HG03108 (cell line): ENCODE measurements at regions not wholly inside any gene's neighbourhood (a gene's known extent, or its start where the extent isn't known, plus 50 kb on each side); places are given as distances from the start of the nearest gene placed in this dataset.
A peak's percentile ranks its signal among the peaks of the same experiment; 100 is the strongest.

Experiments
- ATAC-seq: cut with Tn5 transposase; IDR thresholded peaks from one replicate; pipeline ENCODE4 v1.9.1; 2021; ENCODE audit warnings: moderate library complexity; ENCODE audit not compliant: unreplicated experiment

DNA sequence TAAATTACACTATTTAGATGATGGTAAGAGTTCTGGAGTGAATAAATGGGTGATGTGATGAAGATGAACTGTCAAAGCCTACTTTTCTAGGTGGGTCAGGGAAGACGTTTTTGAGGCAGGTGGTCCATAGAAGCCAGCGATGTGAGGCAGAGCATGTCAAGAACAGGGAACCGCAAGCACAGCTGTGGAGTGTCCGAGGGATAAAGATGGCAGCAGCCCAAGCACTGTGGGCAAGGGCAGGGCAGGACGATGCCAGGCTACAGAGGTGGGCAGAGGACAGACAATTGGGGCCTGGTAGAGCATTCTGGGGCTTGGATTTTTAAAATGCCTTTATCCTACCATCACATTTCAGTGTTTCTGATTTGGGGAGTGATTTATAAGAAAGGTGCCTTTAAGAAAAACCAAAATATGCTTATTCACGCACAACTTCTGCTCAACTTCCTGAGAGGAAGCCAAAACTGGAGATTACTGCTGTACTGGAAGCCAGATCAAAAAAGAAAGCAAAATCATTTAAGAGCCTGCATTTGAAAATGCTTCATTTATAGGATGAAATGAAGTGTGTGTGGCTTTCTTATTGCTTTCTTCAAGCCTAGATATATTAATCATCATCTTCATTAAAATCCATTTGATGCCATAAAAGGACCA lies 119.0 kb upstream of the WDR17 start:
- ATAC-seq, result no peak

DNA sequence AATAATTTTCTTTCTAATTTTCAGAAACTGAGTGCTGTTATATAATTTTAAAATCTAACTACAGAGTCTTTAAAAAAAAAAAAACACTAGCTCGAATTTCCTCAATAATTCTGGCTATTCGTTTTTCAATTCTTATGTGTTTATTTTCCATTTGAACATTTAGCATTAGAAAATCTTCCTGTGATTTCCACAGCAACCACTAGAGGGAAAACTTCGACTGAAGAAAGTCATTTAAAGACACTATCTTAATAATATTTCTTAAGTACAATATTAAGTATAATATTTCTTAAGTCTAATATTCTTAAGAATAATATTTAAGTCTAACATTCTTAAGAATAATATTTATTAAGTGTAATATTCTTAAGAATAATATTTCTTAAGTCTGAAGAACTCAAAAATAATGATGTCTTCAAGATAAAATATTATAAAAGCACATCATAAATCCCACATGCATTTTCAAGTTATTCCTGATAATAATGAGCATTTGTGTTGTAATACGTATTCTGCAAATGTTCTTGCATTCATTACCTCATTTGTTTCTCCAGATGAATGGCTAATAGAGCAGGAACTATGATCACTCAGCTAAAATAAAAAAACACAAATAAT lies 118.4 kb upstream of the WDR17 start:
- no peak for ATAC-seq

DNA sequence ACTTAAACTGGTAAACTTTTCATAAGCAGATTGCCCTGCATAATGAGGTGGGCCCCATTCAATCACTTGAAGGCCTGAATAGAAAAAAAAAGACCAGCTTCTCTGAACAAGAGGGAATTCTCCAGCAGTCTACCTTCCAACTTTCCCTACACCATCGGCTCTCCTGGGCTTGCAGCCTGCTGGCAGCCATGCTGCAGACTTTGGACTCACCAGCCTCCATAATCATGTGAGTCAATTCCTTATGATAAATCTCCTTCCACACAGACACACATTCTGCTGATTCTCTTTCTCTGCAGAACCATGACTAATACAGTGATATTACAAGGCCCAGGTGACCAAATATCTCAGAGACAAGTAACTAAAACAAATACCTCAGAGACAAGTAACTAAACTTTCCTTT lies 113.8 kb upstream of the WDR17 start:
- no peak for ATAC-seq

DNA sequence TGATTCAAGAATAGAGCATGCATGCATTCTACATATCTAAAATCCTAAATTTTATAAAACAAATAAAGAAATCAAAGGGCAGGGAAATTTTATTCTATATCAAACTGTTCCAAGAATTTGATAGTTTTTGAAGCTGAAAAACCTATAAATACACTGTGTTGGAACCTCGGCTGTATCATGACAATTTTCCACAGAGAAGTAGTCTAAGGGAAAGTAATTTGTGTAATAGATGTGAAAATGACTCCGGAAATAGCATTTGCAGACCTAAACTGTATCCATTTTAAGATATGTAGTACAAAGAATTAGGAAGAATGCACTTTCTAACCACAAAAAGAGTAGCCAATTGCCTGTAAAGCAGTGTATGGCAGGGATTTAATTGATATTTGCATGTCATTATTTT lies 112.5 kb upstream of the WDR17 start:
- no peak for ATAC-seq

DNA sequence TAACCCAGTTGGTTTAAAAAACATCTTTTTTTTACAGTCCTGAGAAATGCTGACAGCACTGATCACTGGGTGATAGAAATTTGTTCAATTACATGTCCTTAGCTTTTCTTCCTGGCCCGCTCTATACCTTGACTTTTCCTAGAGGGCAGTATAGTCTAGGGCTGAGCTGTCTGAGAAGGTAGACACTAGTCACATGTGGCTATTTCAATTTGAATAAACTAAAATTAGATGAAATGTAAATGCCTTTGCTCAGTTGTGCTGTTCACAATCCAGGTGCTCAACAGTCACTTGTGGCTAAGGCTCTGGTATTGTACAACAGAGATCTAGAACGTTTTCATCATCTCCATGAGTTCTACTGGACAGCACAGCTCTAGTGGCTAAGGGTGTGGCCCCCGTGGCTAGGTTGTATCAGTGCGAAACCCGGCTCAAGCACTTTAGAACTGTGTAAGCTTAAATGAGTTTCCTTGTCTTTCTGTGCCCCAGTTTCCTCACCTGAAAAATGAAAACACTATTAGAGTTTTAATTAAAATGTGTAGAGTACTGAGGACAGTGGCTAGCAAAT lies 111.6 kb upstream of the WDR17 start:
- ATAC-seq, result no peak

DNA sequence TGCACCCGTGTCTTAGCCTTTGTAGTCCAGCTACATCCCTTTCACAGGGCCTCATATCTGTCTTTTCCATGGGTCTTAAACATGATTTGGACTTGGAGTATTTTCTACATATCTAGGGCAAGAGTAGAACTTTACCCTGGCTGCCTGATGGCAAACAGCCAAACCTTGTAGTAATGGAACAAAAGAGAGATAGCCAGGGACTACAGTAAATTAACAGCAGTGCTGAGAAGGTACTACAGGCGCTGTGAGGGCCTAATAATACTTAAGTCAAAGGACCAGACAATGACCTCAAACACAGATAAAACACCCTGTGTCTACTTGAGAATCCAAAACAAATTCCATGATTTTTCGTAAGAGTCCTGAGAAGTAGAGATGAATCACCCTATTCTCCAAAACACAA lies 111.0 kb upstream of the WDR17 start:
- ATAC-seq, result no peak

DNA sequence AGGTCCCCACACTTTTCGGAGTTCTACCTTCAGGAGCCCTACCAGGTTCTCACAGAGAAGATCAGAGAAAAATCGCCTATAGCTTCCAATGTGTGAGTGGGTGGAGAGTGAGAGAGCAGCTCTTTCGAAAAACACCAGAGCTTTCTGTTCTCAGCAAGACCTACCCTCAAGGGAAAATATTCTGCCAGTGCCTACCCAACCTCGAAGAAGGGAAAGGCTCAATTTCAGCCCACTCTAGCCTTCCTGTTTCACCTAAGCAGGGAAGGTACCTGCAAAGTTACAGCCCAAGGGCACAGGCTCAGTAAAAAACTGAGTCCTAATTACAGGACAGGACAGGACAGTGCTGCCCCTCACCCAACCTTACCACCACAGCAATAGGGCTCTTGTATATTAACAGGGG lies 104.0 kb upstream of the WDR17 start:
- peak; percentile 79 for ATAC-seq

DNA sequence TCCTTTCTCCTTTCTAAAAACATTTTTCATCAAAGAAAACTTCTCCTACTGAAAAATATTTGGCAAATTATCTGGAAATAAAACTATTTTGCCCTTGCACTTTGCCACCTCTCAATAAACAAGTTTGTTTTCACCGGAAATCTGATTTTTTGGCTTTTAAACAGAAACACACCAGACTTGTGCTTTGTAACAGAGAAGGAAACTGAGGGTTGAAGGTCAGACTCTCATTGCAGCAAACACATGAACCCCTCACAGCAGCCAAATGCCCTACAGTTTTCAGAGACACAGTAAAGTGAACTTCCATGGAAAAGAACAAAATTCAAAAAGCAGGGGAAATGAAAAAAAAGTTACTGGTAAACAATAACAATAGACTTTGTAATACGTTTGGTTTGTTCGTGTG lies 95.6 kb upstream of the WDR17 start:
- no peak for ATAC-seq

DNA sequence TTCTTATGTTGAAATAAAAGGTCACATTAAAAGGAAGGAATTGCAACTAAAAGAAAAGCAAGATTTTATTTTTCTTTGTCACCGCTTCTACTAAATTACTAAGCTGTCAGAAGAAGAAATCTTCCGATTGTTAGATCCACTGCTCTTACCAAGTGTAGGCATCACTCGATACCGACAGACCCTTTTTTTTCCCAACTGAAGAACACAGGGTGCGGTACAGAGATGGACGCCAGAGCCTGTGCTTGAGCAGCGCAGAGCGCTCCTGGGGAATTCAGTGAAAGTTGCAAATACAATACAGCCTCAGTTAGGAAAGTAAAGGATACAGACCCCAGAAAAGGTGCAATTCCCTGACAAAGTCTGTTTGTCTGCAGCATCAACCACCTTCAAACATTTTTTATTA lies 94.9 kb upstream of the WDR17 start:
- no peak for ATAC-seq

DNA sequence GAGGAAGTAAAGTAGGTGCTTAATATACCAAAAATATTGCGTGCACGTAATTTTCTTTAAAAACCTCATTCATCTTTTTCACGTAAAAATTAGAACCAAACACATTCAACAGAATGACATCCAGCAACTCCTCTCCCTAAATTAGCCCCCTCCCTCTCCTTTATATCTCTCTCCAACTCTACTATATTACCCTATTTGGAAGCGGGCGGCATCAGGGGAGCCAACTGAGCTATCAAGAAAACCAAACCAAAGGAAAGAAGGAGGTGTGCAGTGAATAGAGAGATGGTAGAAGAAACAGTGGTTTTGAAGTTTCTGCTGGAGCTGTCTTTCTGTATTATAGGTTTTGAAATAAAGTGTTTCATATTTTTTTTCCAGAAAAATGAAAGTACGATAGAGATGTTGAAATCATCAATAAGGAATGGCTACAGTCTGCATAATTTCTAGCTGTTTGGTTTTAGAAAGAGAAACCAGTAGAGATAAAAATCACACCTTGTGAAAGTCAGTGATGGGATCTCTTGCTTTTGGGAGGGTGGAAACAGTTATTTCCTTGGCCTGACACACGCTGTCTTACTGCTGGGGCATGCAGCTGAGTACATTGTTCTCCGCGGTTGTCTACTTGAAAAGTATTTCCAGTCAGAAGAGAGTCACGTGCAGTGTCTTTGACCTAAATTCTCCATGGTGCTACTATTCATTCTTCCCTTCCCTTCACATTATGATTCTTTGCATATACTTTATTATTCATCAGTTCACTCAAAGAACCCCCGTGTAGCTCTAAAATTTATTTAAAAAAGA lies 94.1 kb upstream of the WDR17 start:
- ATAC-seq, result no peak

DNA sequence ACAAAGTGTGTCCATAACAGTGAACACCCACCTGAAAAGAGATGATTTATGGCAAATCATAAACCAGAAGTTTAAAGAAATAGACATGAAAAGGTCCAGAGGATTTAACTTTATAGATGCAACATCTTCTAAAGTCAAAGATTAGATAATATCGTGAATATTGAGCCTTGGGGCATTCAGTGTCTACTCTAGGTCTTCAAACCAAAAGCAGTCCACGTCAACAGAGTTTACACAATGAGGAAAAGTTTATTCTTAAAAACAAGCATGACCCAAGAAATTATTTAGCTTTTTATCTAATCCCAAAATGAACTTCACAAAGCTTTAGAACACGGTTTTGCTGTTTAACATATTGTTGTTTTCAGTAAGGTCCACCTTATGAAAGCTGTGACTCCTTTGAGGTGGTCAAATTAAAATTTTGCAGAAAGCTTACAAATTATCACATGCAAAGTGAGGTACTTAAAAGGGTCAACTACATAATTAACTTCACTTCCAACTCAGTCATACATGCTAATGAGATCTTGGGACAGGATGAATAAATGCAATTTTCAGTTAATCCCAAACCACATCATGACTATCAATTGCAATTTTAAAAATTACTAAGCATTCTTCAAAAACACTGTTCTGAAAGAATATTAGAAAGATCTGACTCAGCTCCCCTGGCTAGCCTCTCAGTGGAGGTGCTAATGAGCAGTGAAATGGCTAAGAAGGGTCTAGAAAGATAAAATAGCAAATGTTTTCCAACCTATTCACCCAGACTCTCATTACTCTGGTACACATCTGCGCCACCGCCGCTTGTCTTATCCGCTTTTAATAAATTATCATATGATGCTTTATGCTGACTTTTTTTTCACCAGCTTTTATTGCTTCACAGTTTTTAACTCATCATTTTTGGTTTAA lies 92.4 kb upstream of the WDR17 start:
- ATAC-seq, result no peak

DNA sequence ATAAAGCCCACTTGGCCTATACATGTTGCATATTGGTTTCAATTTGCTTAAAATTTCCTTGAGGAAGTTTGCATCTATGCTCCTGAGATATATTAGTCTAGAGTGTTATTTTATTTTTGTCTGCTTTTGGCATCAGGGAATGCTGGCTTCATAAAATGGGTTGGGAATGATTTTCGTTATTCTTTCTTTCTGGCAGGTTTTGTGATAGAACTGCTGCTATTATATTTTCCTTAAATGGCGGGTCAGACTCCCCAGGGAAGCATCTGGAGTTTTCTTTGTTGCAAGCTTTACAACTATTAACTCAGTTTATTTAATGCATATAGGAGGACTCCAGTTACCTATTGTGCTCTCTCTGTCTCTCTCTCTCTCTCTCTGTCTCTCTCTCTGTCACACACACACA lies 82.0 kb upstream of the WDR17 start:
- ATAC-seq, result no peak

DNA sequence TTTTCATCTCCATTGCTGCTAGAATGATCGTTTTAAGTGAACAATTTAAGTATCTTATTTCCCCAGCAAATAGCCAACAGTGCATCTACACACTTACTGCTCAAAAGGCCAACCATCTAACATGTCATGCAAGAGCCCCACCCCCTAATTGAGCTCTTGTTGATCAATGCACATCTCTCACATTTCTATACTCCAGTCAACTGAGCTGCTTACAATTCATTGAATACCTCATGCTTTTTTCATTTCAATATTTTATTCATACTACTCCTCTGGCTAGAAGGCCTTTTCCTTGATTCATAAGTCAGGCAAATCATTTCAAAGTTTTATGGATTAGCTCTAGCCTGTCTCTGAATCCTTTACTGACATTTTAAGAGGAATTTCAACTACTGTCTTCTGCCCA lies 79.0 kb upstream of the WDR17 start:
- no peak for ATAC-seq

DNA sequence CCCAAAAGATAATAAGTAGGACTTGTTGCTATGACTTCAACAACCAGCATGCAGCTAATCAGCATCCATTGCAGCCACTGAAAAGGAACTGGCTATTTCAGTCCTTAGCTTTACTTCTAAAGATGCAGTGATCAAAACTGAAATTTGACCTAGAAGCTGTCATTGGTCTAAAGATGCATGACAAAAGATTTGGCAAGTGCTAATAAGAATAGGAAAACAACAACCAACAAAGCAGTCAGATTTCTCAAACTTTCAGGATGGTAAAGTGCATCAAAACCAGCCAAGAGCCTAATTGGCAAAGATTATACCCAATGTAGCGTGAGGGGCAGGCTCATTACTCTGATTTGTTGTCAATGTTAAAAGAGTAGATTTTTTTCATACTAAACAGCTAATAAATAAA lies 77.1 kb upstream of the WDR17 start:
- no peak for ATAC-seq

DNA sequence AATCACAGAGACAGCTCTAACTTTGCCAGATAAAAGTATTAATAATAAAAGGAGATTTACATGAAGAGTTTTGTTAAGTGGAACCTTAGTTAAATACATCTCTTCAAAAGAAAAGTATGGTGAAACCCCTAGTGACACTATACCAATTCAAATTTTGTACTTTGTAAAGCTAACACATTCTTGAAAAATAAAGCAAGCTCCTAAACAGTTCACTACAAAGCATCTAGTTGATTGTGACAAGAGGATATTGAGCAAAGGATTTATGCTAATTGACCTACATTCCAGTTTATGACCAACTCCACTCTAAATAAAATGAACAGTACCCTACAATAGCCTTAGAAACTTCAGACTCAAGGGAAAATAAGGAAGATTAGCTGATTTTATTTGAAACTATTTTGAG lies 69.4 kb upstream of the WDR17 start:
- no peak for ATAC-seq

DNA sequence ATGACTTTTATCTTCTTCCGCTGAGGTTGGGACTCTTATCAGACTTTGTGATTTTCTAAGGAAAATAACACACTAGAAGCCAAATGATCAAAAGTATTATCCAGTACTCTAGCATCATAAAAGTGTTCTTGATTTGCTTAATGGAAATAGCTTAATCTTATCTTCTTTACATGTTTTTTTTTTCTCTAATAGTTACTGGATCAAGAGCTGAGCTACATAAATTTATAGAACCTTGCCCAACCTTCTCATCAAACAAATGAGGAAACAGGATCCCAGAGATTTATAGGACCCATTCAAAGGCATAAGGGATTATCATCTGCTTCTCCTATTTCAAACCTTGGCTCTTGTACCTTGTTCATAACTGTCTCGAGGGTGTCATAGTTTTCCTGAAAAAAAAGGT lies 68.3 kb upstream of the WDR17 start:
- ATAC-seq, result no peak

DNA sequence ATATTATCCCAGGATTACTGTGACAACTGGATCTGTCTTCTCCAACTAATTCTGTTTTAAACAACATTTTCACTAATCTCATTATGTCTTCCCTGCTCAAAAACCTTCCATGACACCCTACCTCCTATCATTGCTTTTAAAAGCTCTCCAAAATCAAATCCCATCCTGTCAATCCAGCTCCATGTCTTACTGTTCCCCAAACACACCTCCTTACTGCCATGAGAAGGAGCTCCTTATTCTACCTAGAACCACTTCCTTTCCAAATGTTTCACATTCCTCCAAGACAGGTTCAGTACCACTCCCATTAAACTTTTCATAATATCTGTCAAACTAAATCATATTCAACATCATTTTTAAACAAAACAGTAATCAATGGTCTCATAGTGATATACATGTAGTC lies 66.9 kb upstream of the WDR17 start:
- no peak for ATAC-seq

DNA sequence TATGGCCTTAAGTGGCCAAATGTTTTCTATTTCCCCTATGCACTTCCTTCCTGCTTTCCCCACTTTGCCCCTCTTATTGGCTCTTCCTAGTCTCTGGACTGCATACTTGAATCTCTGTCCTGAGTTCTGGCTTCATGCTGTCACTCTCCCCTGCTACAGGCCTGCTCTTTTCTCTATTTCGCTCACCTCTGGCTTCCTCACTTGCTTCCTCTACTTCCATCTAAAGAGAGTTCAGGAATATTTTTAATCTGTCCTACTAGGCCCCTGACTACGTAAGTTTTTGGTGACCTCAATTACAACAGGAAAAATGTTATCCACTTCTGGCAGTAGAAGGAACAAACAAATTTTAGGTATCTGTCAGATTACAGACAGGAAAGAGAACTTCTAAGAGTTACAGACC lies 65.7 kb upstream of the WDR17 start:
- no peak for ATAC-seq

DNA sequence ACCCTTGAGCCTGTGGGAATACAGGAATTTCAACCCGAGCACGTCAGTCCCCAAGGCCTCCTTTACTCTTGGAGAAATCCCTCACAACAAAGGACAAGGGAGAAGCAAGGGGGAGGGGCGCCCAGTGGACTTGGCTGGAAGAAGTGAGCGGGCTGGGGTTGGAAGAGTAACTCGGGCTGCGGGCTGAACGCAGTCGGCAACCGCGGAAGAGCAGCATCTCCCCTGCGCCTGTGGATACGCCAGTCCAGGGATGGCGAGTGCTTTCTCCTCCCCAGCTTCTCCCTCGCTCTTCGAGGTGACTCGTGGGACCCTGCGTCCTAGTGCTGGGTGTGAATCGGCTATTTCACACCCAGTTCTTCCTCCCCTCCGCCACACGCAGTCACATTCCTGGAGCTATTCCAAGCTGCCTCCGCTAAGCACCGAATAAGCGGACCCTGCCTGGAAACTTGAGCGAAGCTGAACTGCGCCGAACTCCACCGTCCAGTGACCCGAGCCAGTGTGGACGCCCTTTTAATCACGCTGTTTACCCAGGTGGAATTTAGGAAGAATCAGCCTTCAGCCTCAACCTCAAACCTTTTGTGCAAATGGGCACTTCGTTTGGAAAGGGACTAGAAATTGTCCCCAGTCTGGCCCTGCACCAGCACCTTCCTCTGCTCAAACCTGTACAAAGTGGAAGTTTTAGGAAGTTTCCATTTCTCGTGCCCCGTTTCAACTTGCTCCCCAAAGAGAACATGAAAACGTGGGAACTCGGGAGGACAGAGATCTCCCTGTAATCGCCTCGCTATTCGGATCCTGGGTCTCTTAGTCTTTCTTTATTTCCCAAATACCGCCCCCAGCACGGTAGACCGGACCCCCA lies 64.3 kb upstream of the WDR17 start:
- ATAC-seq, result no peak

DNA sequence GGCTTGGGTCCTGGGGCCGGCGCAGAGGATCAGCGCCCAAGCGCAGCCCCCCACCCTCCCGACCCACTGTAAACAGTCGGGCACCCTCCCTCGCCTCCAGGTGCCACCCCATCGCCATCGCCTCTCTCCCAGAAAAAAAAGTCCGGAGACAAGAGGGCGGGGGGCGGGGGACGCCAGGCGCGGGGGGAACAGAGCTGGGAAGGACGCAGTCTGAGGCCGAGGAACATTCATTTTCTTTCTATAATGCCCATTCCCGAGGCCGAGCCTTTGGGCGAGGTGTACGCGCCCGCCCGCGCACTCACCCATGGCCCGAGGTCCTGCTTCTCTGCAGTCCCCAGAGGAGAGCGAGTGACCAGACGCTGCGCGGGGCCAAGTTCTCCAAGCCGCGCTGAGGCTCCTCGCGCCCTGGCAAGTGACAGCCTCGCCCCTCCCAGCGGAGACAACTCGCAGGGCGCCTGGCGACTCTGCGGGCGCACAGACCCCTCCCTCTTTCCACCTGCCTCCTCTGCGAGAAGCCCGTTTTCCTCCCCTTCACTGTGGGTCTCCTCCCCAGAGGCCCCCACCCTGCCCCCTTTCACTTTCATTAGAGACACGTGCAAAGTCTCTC lies 63.5 kb upstream of the WDR17 start:
- peak; percentile 72 for ATAC-seq
